Vagina (tissue), 2 donors: ENCODE measurements at regions not wholly inside any gene's neighbourhood (a gene's known extent, or its start where the extent isn't known, plus 50 kb on each side); places are given as distances from the start of the nearest gene placed in this dataset.

Experiments
- DNase-seq, 2 donors: peaks; one replicate each; pipeline ENCODE4 v3.0.0-alpha.2; 2017; ENCODE audit errors: extremely low spot score in 2 of 2
- H3K27ac ChIP-seq: fragments of 200-600 bp; sonication (generic); one replicate; pipeline ENCODE4 v1.5.1; 2019
- H3K27me3 ChIP-seq: fragments of 200-600 bp; sonication (generic); one replicate; pipeline ENCODE4 v1.5.1; 2019
- H3K36me3 ChIP-seq, 2 donors: fragments of 200-600 bp; sonication (generic); one replicate each; pipeline ENCODE4 v1.5.1; 2017 to 2019
- H3K4me1 ChIP-seq: fragments of 200-600 bp; sonication (generic); one replicate; pipeline ENCODE4 v1.5.1; 2019
- H3K4me3 ChIP-seq, 2 donors: fragments of 200-600 bp; sonication (generic); 1 replicate in 1 of 2; 2 replicates in 1 of 2; pipeline ENCODE4 v1.5.1; 2016 to 2019
- H3K9me3 ChIP-seq: fragments of 200-600 bp; sonication (generic); one replicate; pipeline ENCODE4 v1.5.1; 2019
- CTCF ChIP-seq, 3 experiments: fragments of 450-650 bp in 2 of 3; fragments of 200-600 bp in 1 of 3; sonication (generic) in 1 of 3; IDR thresholded peaks; one replicate each; pipeline ENCODE4 v1.5.1; 2017 to 2019; ENCODE audit warnings: antibody characterized with exemption in 3 of 3, mild to moderate bottlenecking in 2 of 3, moderate library complexity in 2 of 3
- POLR2A ChIP-seq, 2 donors: fragments of 450-650 bp; IDR thresholded peaks; one replicate each; pipeline ENCODE4 v1.6.1; 2017; ENCODE audit warnings: antibody characterized with exemption in 2 of 2, mild to moderate bottlenecking in 2 of 2, moderate library complexity in 2 of 2
- POLR2AphosphoS5 ChIP-seq, 2 donors: sonication (generic); formaldehyde crosslinking; IDR thresholded peaks; one replicate each; pipeline ENCODE4 v1.9.0; 2017; ENCODE audit warnings: antibody characterized with exemption in 2 of 2, mild to moderate bottlenecking in 2 of 2, low read depth in 1 of 2; ENCODE audit not compliant: insufficient read depth in 1 of 2
- intact Hi-C: fragments of 100-400 bp; cut with DNase I; formaldehyde crosslinking; loops from one replicate; pipeline ENCODE4 v1.15.1; 2023

GRCh38 chr4:167537761-167538160 lies 303.5 kb upstream of the SPOCK3 start:
- no peaks in the 10 kb centered on the region for H3K4me1 ChIP-seq
- intact Hi-C loops = no loop called here

GRCh38 chr4:167541286-167541685 lies 307.0 kb upstream of the SPOCK3 start:
- no peak for DNase-seq
- TF ChIP-seq POLR2A (IDR thresholded peaks at IDR 0.05) = no peak
- Histone ChIP-seq H3K36me3 (no peaks in the 10 kb centered on the region), H3K9me3 (no peaks in the 10 kb centered on the region), H3K27ac (no peak overlapping the region), H3K27me3 (no peaks in the 10 kb centered on the region), H3K4me1 (no peaks in the 10 kb centered on the region), H3K4me3 (no peak overlapping the region)
- intact Hi-C loops = no loop called here

More at GRCh38 chr4:167537761-167538160, 303.5 kb upstream of the SPOCK3 start:
- Histone ChIP-seq H3K4me3 (no peak overlapping the region), H3K36me3 (no peaks in the 10 kb centered on the region), H3K27ac (no peak overlapping the region), H3K9me3 (no peaks in the 10 kb centered on the region), H3K27me3 (no peaks in the 10 kb centered on the region)
- no peak for TF ChIP-seq CTCF (IDR thresholded peaks at IDR 0.05)
- no peak for TF ChIP-seq POLR2AphosphoS5 (IDR thresholded peaks at IDR 0.05; ENCODE audit: insufficient read depth in 1 of 2, low read depth in 1 of 2)
- TF ChIP-seq POLR2A (IDR thresholded peaks at IDR 0.05) = no peak
- no peak for DNase-seq

- H3K4me1 ChIP-seq = no peaks in the 10 kb centered on the region
- no peak overlapping the region for H3K4me3 ChIP-seq
- no peak for DNase-seq
- no peaks in the 10 kb centered on the region for H3K36me3 ChIP-seq
- H3K27me3 ChIP-seq = no peaks in the 10 kb centered on the region
- intact Hi-C loops = no loop called here
- no peaks in the 10 kb centered on the region for H3K9me3 ChIP-seq
- H3K27ac ChIP-seq = no peak overlapping the region
- no peak for TF ChIP-seq POLR2A (IDR thresholded peaks at IDR 0.05)
- TF ChIP-seq CTCF (IDR thresholded peaks at IDR 0.05) = no peak
- no peak for TF ChIP-seq POLR2AphosphoS5 (IDR thresholded peaks at IDR 0.05; ENCODE audit: insufficient read depth in 1 of 2, low read depth in 1 of 2)
These were observed 310.1 kb upstream of the SPOCK3 start for GRCh38 chr4:167544391-167544790.

- intact Hi-C loops = no loop called here
- H3K27ac ChIP-seq = no peak overlapping the region
- no peaks in the 10 kb centered on the region for H3K36me3 ChIP-seq
- no peak overlapping the region for H3K4me3 ChIP-seq
- H3K27me3 ChIP-seq = no peaks in the 10 kb centered on the region
- no peaks in the 10 kb centered on the region for H3K4me1 ChIP-seq
- no peaks in the 10 kb centered on the region for H3K9me3 ChIP-seq
- TF ChIP-seq CTCF (IDR thresholded peaks at IDR 0.05) (no peak), POLR2AphosphoS5 (IDR thresholded peaks at IDR 0.05; ENCODE audit: insufficient read depth in 1 of 2, low read depth in 1 of 2) (no peak), POLR2A (IDR thresholded peaks at IDR 0.05) (no peak)
- DNase-seq = no peak
These were observed 315.7 kb upstream of the SPOCK3 start for GRCh38 chr4:167550021-167550420.

- Histone ChIP-seq H3K36me3 (no peaks in the 10 kb centered on the region), H3K27me3 (no peaks in the 10 kb centered on the region), H3K4me3 (no peak overlapping the region), H3K27ac (no peak overlapping the region), H3K9me3 (no peaks in the 10 kb centered on the region), H3K4me1 (no peaks in the 10 kb centered on the region)
- no peak for DNase-seq
- intact Hi-C loops = no loop called here
- TF ChIP-seq POLR2A (IDR thresholded peaks at IDR 0.05) (no peak), CTCF (IDR thresholded peaks at IDR 0.05) (no peak), POLR2AphosphoS5 (IDR thresholded peaks at IDR 0.05; ENCODE audit: insufficient read depth in 1 of 2, low read depth in 1 of 2) (no peak)
These were observed 321.2 kb upstream of the SPOCK3 start for GRCh38 chr4:167555338-167556022.
